ENCODE measurements at regions not wholly inside any gene's neighbourhood (a gene's known extent, or its start where the extent isn't known, plus 50 kb on each side); places are given as distances from the start of the nearest gene placed in this dataset.

DNA sequence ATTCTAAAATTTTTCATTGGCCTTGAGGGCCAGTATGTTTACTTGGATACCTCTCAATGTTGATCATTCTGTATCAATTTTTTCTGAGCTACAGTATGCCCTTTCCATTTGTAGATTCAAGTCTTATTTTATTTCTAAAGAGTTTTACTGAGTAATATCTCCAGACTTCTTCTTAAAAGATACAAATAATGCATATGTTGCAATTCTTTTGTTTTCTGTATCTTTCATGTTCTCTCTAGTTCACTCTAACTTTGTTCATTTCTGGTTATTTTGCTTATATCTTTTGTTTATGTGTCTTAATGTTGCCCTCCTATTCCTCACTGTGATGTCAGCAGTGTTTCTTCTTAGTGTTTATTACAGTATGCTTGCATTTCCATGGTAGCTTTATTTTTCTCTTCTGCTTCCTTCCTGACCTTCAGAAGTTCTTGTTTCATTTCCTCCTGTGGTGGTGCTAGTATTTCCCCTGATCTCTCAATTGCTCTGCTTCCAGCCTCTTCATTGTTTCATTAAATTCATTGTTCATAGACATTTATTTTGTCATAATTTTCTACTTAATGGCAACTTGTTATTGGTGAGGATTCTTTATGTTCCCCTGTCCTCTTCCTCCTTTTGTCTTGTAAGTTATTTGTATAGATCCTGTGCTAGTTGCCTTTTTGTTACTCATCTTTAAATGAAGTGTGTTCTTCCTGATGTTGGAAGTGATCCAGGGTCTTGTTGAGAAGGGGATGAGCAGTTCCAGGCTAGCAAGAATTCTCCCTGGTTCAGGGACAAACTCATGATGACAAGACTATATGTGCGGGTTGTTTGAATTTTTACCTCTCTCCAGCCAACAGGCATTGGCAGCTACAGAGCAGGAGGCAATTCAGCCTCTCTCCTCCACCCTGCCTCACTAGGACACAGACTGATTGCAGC is 160.8 kb downstream of the DEPDC1B start:
- Histone ChIP-seq H3K27ac (ENCODE audit: low read length) (no peak overlapping the region), H3K9ac (ENCODE audit: low read length) (no peak overlapping the region), H3K9me3 (ENCODE audit: low read length) (no peaks in the 10 kb centered on the region), H3K27me3 (ENCODE audit: low read length) (peaks cover 11% of the 10 kb centered on the region), H3K36me3 (ENCODE audit: low read depth, low read length) (no peaks in the 10 kb centered on the region), H3K79me2 (ENCODE audit: low read length) (no peaks in the 10 kb centered on the region), H3F3A (ENCODE audit: low read length, unreplicated experiment) (no peaks in the 10 kb centered on the region), H2AFZ (ENCODE audit: low read length) (no peak overlapping the region), H3K4me2 (ENCODE audit: low read length) (no peak overlapping the region), H3K9me2 (replicated peaks; ENCODE audit: low read length) (no peaks in the 10 kb centered on the region), H4K20me1 (ENCODE audit: low read length) (no peaks in the 10 kb centered on the region), H3K4me3 (ENCODE audit: low read length) (no peak overlapping the region), H3K4me1 (ENCODE audit: insufficient read depth, low read length) (no peaks in the 10 kb centered on the region)
- ChIA-PET POLR2A (ENCODE audit: unreplicated experiment) (no interaction called here), CTCF (no interaction called here)
- no peak for DNase-seq
- no TSS peak for BruUV-seq (replicated peaks)
- no peak for ATAC-seq
- TF ChIP-seq, protein P1, sequence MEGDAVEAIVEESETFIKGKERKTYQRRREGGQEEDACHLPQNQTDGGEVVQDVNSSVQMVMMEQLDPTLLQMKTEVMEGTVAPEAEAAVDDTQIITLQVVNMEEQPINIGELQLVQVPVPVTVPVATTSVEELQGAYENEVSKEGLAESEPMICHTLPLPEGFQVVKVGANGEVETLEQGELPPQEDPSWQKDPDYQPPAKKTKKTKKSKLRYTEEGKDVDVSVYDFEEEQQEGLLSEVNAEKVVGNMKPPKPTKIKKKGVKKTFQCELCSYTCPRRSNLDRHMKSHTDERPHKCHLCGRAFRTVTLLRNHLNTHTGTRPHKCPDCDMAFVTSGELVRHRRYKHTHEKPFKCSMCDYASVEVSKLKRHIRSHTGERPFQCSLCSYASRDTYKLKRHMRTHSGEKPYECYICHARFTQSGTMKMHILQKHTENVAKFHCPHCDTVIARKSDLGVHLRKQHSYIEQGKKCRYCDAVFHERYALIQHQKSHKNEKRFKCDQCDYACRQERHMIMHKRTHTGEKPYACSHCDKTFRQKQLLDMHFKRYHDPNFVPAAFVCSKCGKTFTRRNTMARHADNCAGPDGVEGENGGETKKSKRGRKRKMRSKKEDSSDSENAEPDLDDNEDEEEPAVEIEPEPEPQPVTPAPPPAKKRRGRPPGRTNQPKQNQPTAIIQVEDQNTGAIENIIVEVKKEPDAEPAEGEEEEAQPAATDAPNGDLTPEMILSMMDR (conservative IDR thresholded peaks at IDR 0.05; ENCODE audit: low read depth, low read length), result no peak
- no peak for TF ChIP-seq EZH2phosphoT487 (IDR thresholded peaks at IDR 0.05; ENCODE audit: borderline replicate concordance, low read length)
- no peak for TF ChIP-seq EZH2 (IDR thresholded peaks at IDR 0.05; ENCODE audit: low read length, unreplicated experiment)
- intact Hi-C loops (cut with micrococcal nuclease), result no loop called here

GRCh38 chr5:60538426-60538825 is 161.5 kb downstream of the DEPDC1B start:
- Histone ChIP-seq H2AFZ (ENCODE audit: low read length) (no peak overlapping the region), H3K9ac (ENCODE audit: low read length) (no peak overlapping the region), H3K4me2 (ENCODE audit: low read length) (no peak overlapping the region), H3K27me3 (ENCODE audit: low read length) (peaks cover 16% of the 10 kb centered on the region), H3K4me3 (ENCODE audit: low read length) (no peak overlapping the region), H3F3A (ENCODE audit: low read length, unreplicated experiment) (no peaks in the 10 kb centered on the region), H3K79me2 (ENCODE audit: low read length) (no peaks in the 10 kb centered on the region), H3K36me3 (ENCODE audit: low read depth, low read length) (no peaks in the 10 kb centered on the region), H3K9me3 (ENCODE audit: low read length) (no peaks in the 10 kb centered on the region), H3K9me2 (replicated peaks; ENCODE audit: low read length) (no peaks in the 10 kb centered on the region), H4K20me1 (ENCODE audit: low read length) (no peaks in the 10 kb centered on the region), H3K4me1 (ENCODE audit: insufficient read depth, low read length) (no peaks in the 10 kb centered on the region), H3K27ac (ENCODE audit: low read length) (no peak overlapping the region)
- BruUV-seq (replicated peaks), result no TSS peak
- intact Hi-C loops (cut with micrococcal nuclease), result no loop called here
- ChIA-PET POLR2A (ENCODE audit: unreplicated experiment) (no interaction called here), CTCF (no interaction called here)
- TF ChIP-seq EZH2phosphoT487 (IDR thresholded peaks at IDR 0.05; ENCODE audit: borderline replicate concordance, low read length), result no peak
- TF ChIP-seq, protein P1 (conservative IDR thresholded peaks at IDR 0.05; ENCODE audit: low read depth, low read length), result no peak
- no peak for TF ChIP-seq EZH2 (IDR thresholded peaks at IDR 0.05; ENCODE audit: low read length, unreplicated experiment)
- DNase-seq (no peak), ATAC-seq (no peak)

DNA sequence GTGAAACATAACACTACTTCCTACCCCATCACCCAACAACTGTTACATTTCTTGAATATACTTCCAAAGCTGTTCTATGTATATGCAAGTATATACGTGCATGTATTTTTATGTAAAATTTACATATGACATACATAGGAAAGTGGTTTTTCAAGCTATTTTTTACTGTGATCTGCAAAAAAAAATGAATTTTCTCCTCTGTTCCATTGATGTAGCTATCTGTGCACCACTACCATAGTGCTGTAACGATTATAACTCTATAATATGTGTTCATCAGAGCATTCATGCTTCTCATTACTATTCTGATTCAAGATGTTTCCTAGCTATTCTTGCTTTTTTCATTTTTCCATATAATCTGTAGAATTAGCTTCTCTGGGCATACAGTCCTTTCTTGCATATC is 164.0 kb downstream of the DEPDC1B start:
- Histone ChIP-seq H3K36me3 (ENCODE audit: low read depth, low read length) (no peaks in the 10 kb centered on the region), H3K9me3 (ENCODE audit: low read length) (no peaks in the 10 kb centered on the region), H3F3A (ENCODE audit: low read length, unreplicated experiment) (no peaks in the 10 kb centered on the region), H2AFZ (ENCODE audit: low read length) (no peak overlapping the region), H3K4me2 (ENCODE audit: low read length) (no peak overlapping the region), H3K79me2 (ENCODE audit: low read length) (no peaks in the 10 kb centered on the region), H4K20me1 (ENCODE audit: low read length) (no peaks in the 10 kb centered on the region), H3K27me3 (ENCODE audit: low read length) (peaks cover 24% of the 10 kb centered on the region), H3K27ac (ENCODE audit: low read length) (no peak overlapping the region), H3K4me1 (ENCODE audit: insufficient read depth, low read length) (no peaks in the 10 kb centered on the region), H3K9ac (ENCODE audit: low read length) (no peak overlapping the region), H3K4me3 (ENCODE audit: low read length) (no peak overlapping the region), H3K9me2 (replicated peaks; ENCODE audit: low read length) (no peaks in the 10 kb centered on the region)
- POLR2A ChIA-PET (ENCODE audit: unreplicated experiment), result no interaction called here
- DNase-seq, result no peak
- TF ChIP-seq, protein P1 (conservative IDR thresholded peaks at IDR 0.05; ENCODE audit: low read depth, low read length), result no peak
- TF ChIP-seq EZH2phosphoT487 (IDR thresholded peaks at IDR 0.05; ENCODE audit: borderline replicate concordance, low read length) (no peak), EZH2 (IDR thresholded peaks at IDR 0.05; ENCODE audit: low read length, unreplicated experiment) (no peak)
- intact Hi-C loops (cut with micrococcal nuclease), result no loop called here
- BruUV-seq (replicated peaks), result no TSS peak
- CTCF ChIA-PET, result no interaction called here
- ATAC-seq, result no peak
